Neural progenitor cell (in vitro differentiated cells): ENCODE measurements at regions not wholly inside any gene's neighbourhood (a gene's known extent, or its start where the extent isn't known, plus 50 kb on each side); places are given as distances from the start of the nearest gene placed in this dataset.

Experiments
- DNase-seq: peaks from one replicate; pipeline ENCODE4 v3.0.0-alpha.2; 2016; ENCODE audit warnings: low spot score
- H2AFZ ChIP-seq: fragments of 200-600 bp; sonication (generic); replicated peaks from 2 replicates; pipeline ENCODE4 v1.6.1; 2016; ENCODE audit warnings: antibody characterized with exemption
- H3F3A ChIP-seq: fragments of 200-600 bp; sonication (generic); 2 replicates; pipeline ENCODE4 v1.6.1; 2016; ENCODE audit warnings: antibody characterized with exemption, low read depth
- H3K27ac ChIP-seq: fragments of 200-600 bp; sonication (generic); 2 replicates; pipeline ENCODE4 v1.5.1; 2016; ENCODE audit warnings: mild to moderate bottlenecking
- H3K27me3 ChIP-seq: fragments of 200-600 bp; sonication (generic); 2 replicates; pipeline ENCODE4 v1.6.1; 2016; ENCODE audit warnings: mild to moderate bottlenecking, moderate library complexity
- H3K36me3 ChIP-seq: fragments of 200-600 bp; sonication (generic); 2 replicates; pipeline ENCODE4 v1.5.1; 2016
- H3K4me1 ChIP-seq: fragments of 200-600 bp; sonication (generic); 2 replicates; pipeline ENCODE4 v1.6.1; 2016; ENCODE audit warnings: mixed run types
- H3K4me2 ChIP-seq: fragments of 200-600 bp; sonication (generic); 2 replicates; pipeline ENCODE4 v1.6.1; 2016
- H3K4me3 ChIP-seq: fragments of 200-600 bp; sonication (generic); 2 replicates; pipeline ENCODE4 v1.5.1; 2016
- H3K79me2 ChIP-seq: fragments of 200-600 bp; sonication (generic); 2 replicates; pipeline ENCODE4 v1.6.1; 2016; ENCODE audit warnings: low read depth
- H3K9ac ChIP-seq: fragments of 200-600 bp; sonication (generic); 2 replicates; pipeline ENCODE4 v1.6.1; 2016
- H3K9me3 ChIP-seq: fragments of 200-600 bp; sonication (generic); 2 replicates; pipeline ENCODE4 v1.5.1; 2016; ENCODE audit warnings: low read depth
- H4K20me1 ChIP-seq: fragments of 200-600 bp; sonication (generic); 2 replicates; pipeline ENCODE4 v1.6.1; 2016; ENCODE audit warnings: low read depth
- H3K27ac Mint-ChIP-seq: 3 replicates; pipeline ENCODE4 v1.8.0; 2021; ENCODE audit warnings: mixed read lengths
- H3K27me3 Mint-ChIP-seq: 2 replicates; pipeline ENCODE4 v1.8.0; 2022; ENCODE audit warnings: low read depth, mild to moderate bottlenecking, inconsistent platforms, moderate library complexity, mixed read lengths; ENCODE audit not compliant: insufficient read depth
- H3K36me3 Mint-ChIP-seq: 3 replicates; pipeline ENCODE4 v1.8.0; 2021; ENCODE audit warnings: mixed read lengths
- H3K4me1 Mint-ChIP-seq: 3 replicates; pipeline ENCODE4 v1.8.0; 2021; ENCODE audit warnings: mixed read lengths
- H3K4me3 Mint-ChIP-seq: 3 replicates; pipeline ENCODE4 v1.8.0; 2021; ENCODE audit warnings: mild to moderate bottlenecking, moderate library complexity, mixed read lengths
- H3K9me3 Mint-ChIP-seq: 3 replicates; pipeline ENCODE4 v1.8.0; 2020; ENCODE audit warnings: mixed read lengths
- EZH2 ChIP-seq: fragments of 200-600 bp; sonication (generic); IDR thresholded peaks from 2 replicates; pipeline ENCODE4 v1.6.1; 2017; ENCODE audit warnings: antibody characterized with exemption, mild to moderate bottlenecking, moderate library complexity
- EZH2phosphoT487 ChIP-seq: fragments of 200-600 bp; sonication (generic); IDR thresholded peaks from 2 replicates; pipeline ENCODE4 v1.6.1; 2017; ENCODE audit warnings: antibody characterized with exemption
- TF ChIP-seq, protein P1 (sequence below): fragments of 200-600 bp; sonication (generic); IDR thresholded peaks from 2 replicates; pipeline ENCODE4 v1.5.1; 2017; ENCODE audit warnings: antibody characterized with exemption, mild to moderate bottlenecking

DNA sequence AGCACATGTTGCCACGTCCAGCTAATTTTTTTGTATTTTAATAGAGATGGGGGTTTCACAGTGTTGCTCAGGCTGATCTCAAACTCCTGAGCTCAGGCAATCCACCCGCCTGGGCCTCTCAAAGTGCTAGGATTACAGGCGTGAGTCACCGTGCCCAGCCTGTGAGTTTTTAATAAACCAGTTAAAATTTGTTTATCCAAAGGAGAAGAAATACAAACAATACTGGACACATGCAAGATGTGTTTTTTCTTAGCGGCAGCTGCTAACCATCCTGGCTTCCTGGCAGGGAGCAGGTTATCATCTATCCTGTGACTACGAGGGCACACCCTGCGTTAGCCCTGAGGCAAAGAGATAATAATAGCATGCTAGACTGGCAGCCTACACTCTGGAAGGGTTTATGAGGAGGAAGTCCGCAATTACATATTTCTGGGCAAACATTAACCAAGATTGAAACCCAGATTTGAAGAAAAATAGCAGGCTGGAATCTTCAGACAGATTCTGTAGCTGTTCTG, 191.4 kb downstream of the SPRY1 start:
- H3K36me3 ChIP-seq = no peaks in the 10 kb centered on the region
- no peak overlapping the region for H3K4me2 ChIP-seq
- no peak overlapping the region for H3K4me3 ChIP-seq
- H3K4me1 Mint-ChIP-seq = peaks cover 15% of the 10 kb centered on the region
- H3F3A ChIP-seq = no peaks in the 10 kb centered on the region
- H2AFZ ChIP-seq = no peak overlapping the region
- H3K9ac ChIP-seq = no peak overlapping the region
- peaks cover 3% of the 10 kb centered on the region for H3K36me3 Mint-ChIP-seq
- TF ChIP-seq EZH2phosphoT487 (no peak), EZH2 (no peak)
- TF ChIP-seq, protein P1, sequence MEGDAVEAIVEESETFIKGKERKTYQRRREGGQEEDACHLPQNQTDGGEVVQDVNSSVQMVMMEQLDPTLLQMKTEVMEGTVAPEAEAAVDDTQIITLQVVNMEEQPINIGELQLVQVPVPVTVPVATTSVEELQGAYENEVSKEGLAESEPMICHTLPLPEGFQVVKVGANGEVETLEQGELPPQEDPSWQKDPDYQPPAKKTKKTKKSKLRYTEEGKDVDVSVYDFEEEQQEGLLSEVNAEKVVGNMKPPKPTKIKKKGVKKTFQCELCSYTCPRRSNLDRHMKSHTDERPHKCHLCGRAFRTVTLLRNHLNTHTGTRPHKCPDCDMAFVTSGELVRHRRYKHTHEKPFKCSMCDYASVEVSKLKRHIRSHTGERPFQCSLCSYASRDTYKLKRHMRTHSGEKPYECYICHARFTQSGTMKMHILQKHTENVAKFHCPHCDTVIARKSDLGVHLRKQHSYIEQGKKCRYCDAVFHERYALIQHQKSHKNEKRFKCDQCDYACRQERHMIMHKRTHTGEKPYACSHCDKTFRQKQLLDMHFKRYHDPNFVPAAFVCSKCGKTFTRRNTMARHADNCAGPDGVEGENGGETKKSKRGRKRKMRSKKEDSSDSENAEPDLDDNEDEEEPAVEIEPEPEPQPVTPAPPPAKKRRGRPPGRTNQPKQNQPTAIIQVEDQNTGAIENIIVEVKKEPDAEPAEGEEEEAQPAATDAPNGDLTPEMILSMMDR = no peak
- H3K9me3 ChIP-seq = no peaks in the 10 kb centered on the region
- H3K9me3 Mint-ChIP-seq = peaks cover 4% of the 10 kb centered on the region
- H3K27me3 Mint-ChIP-seq = peaks cover 4% of the 10 kb centered on the region
- no peaks in the 10 kb centered on the region for H3K79me2 ChIP-seq
- H3K27ac Mint-ChIP-seq = no peak overlapping the region
- no peaks in the 10 kb centered on the region for H3K27me3 ChIP-seq
- DNase-seq = no peak
- no peaks in the 10 kb centered on the region for H4K20me1 ChIP-seq
- no peak overlapping the region for H3K27ac ChIP-seq
- H3K4me3 Mint-ChIP-seq = no peak overlapping the region
- H3K4me1 ChIP-seq = peaks cover 6% of the 10 kb centered on the region

DNA sequence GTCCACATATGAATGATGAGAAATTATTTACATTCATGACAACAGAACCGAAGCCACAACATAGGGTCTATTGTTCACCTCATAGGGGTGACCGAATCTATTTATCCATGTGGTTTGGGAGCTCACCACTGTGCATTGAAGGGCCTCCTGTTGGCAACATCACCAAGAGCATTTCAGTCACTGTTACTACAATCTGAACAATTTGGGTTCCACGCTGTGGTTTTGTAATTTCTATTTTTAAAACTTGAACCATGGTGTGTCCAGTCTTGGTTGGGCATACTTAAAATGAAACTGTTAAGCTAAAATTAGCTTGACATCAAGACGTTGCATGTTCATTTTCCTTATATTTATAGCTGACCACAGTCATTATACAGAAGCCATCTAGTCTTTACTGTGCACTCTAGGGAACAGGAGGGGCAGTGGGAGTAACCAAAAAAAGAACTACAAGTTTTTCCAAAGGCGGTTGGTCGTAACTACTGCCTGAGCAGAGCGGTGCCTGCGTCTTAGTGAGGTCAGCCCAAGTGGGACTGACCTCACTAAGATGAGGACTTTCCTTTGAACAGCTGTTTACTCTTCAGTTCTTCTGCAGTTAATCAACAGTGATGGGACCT, 192.1 kb downstream of the SPRY1 start:
- H3K27ac ChIP-seq = no peak overlapping the region
- no peak overlapping the region for H3K27ac Mint-ChIP-seq
- H3K36me3 Mint-ChIP-seq = peaks cover 3% of the 10 kb centered on the region

DNA sequence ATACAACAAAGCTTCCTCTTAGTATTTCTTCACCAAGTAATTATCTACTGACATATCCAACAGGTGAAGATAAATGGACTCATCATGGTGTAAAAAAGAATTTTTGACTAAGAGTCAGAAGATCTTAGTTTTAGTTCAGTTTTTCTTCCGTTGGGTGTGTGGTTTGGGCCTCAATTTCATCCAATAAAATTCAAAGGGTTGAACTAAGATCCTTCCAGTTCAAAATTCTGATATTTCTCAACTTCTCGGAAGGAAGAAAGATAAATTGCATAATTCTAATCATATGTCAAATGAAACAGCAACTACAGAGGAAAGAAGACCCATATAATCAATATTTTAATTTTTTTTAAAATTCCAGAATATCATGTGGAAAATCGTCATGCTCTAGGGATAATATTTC, 192.7 kb downstream of the SPRY1 start:
- no peak overlapping the region for H3K9ac ChIP-seq

More for the DNA sequence above, 192.1 kb downstream of the SPRY1 start:
- Histone ChIP-seq H3K27me3 (no peaks in the 10 kb centered on the region), H4K20me1 (no peaks in the 10 kb centered on the region), H3K4me1 (peaks cover 6% of the 10 kb centered on the region), H3K4me3 (no peak overlapping the region), H3K79me2 (no peaks in the 10 kb centered on the region), H3K9ac (no peak overlapping the region), H3F3A (no peaks in the 10 kb centered on the region), H3K4me2 (no peak overlapping the region), H3K36me3 (no peaks in the 10 kb centered on the region), H3K9me3 (no peaks in the 10 kb centered on the region), H2AFZ (no peak overlapping the region)
- Mint-ChIP-seq H3K9me3 (peaks cover 5% of the 10 kb centered on the region), H3K27me3 (peaks cover 1% of the 10 kb centered on the region), H3K4me3 (no peak overlapping the region), H3K4me1 (peaks cover 15% of the 10 kb centered on the region)
- no peak for DNase-seq
- TF ChIP-seq EZH2phosphoT487 = no peak

More for the DNA sequence above, 192.7 kb downstream of the SPRY1 start:
- Histone ChIP-seq H3K4me1 (peaks cover 6% of the 10 kb centered on the region), H3K79me2 (no peaks in the 10 kb centered on the region), H3K4me2 (no peak overlapping the region), H3K4me3 (no peak overlapping the region), H3K36me3 (no peaks in the 10 kb centered on the region), H4K20me1 (no peaks in the 10 kb centered on the region), H3F3A (no peaks in the 10 kb centered on the region), H3K27ac (no peak overlapping the region), H2AFZ (no peak overlapping the region), H3K27me3 (no peaks in the 10 kb centered on the region), H3K9me3 (no peaks in the 10 kb centered on the region)
- peaks cover 15% of the 10 kb centered on the region for H3K4me1 Mint-ChIP-seq
- peaks cover 5% of the 10 kb centered on the region for H3K9me3 Mint-ChIP-seq
- H3K4me3 Mint-ChIP-seq = no peak overlapping the region
- H3K36me3 Mint-ChIP-seq = peaks cover 3% of the 10 kb centered on the region
- H3K27ac Mint-ChIP-seq = no peak overlapping the region
- no peaks in the 10 kb centered on the region for H3K27me3 Mint-ChIP-seq
- TF ChIP-seq EZH2phosphoT487 = no peak
- TF ChIP-seq, protein P1 = no peak
- no peak for TF ChIP-seq EZH2
- no peak for DNase-seq
